Esophagus (tissue), 2 donors: ENCODE measurements at regions not wholly inside any gene's neighbourhood (a gene's known extent, or its start where the extent isn't known, plus 50 kb on each side); places are given as distances from the start of the nearest gene placed in this dataset.
"Not testable (repeated sequence)": the region's sequence is repeated elsewhere in the genome, so short reads cannot be mapped to it uniquely, and the experiment has no call there.

Experiments used
- H3K27ac ChIP-seq, 2 donors: one replicate each; pipeline ENCODE4 v1.5.1; 2013; ENCODE audit warnings: low read depth in 2 of 2, mild to moderate bottlenecking in 2 of 2, inconsistent platforms in 1 of 2, low read length in 1 of 2, moderate library complexity in 1 of 2
- H3K27me3 ChIP-seq, 2 donors: one replicate each; pipeline ENCODE4 v1.6.1; 2013; ENCODE audit warnings: low read length in 2 of 2, control low read depth in 1 of 2, mild to moderate bottlenecking in 1 of 2; ENCODE audit not compliant: insufficient read depth in 2 of 2, control insufficient read depth in 1 of 2
- H3K36me3 ChIP-seq, 2 donors: one replicate each; pipeline ENCODE4 v1.6.1; 2013; ENCODE audit warnings: low read length in 1 of 2; ENCODE audit not compliant: control insufficient read depth in 2 of 2, insufficient read depth in 2 of 2
- H3K4me1 ChIP-seq, 2 donors: one replicate each; pipeline ENCODE4 v1.6.1; 2013; ENCODE audit warnings: low read length in 1 of 2; ENCODE audit not compliant: control insufficient read depth in 2 of 2, insufficient read depth in 2 of 2
- H3K4me3 ChIP-seq, 2 donors: one replicate each; pipeline ENCODE4 v1.5.1; 2013; ENCODE audit warnings: low read length in 2 of 2, mild to moderate bottlenecking in 2 of 2, low read depth in 1 of 2, moderate library complexity in 1 of 2
- H3K9me3 ChIP-seq, 2 donors: one replicate each; pipeline ENCODE4 v1.6.1; 2013; ENCODE audit warnings: mild to moderate bottlenecking in 2 of 2, low read depth in 1 of 2, low read length in 1 of 2, moderate library complexity in 1 of 2; ENCODE audit not compliant: control insufficient read depth in 2 of 2, insufficient read depth in 1 of 2
- WGBS, 2 donors: extraction: QIAGEN DNeasy Blood & Tissue Kit; methylation state at CpG; one replicate each; pipeline ENCODE4 v1.1.7; 2013; 5-methylcytosine and 5-hydroxymethylcytosine counted together
- donor health status: healthy with polysubstance abuse.
- donor health status: Bipolar disorder and iron deficiency.

GRCh38 chr12:92062539-92063493, 82.8 kb downstream of the BTG1 start:
- no peaks in the 10 kb centered on the region for H3K9me3 ChIP-seq
- no peaks in the 10 kb centered on the region for H3K36me3 ChIP-seq
- peaks cover 0 to 2% of the 10 kb centered on the region in 2 donors for H3K4me1 ChIP-seq
- H3K27me3 ChIP-seq = no peaks in the 10 kb centered on the region
- H3K4me3 ChIP-seq = no peak overlapping the region
- no peak overlapping the region for H3K27ac ChIP-seq
- WGBS, 2 donors = 83 to 84% methylated on average over 6 of the region's 6 CpGs

DNA sequence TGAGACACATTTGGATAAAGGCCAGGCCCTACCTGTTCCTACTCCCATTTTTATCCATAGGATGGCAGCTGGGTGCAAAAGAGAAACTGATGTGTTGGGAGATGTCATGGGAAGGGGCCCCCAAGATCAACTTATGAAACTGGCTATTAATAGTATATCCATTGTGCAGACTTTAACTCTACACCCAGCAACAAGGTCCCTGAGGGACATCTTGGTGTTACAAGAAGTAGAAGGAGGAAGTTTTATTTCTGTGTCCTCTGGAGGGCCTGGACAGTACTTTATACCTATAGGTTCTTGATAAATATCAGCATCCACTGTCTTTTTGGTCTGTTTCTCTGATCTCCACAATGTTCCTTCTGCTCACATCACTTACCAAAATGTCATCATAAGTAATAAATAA, 84.6 kb downstream of the BTG1 start:
- Histone ChIP-seq H3K27me3 (no peaks in the 10 kb centered on the region), H3K27ac (no peak overlapping the region), H3K4me3 (no peak overlapping the region), H3K9me3 (no peaks in the 10 kb centered on the region), H3K36me3 (no peaks in the 10 kb centered on the region), H3K4me1 (peaks cover 0 to 2% of the 10 kb centered on the region in 2 donors)

- no peak overlapping the region for H3K27ac ChIP-seq
- no peaks in the 10 kb centered on the region for H3K27me3 ChIP-seq
- H3K9me3 ChIP-seq = no peaks in the 10 kb centered on the region
- H3K36me3 ChIP-seq = no peaks in the 10 kb centered on the region
- H3K4me1 ChIP-seq = peaks cover 0 to 2% of the 10 kb centered on the region in 2 donors
- 82 to 84% methylated on average over 2 of the region's 2 CpGs for WGBS, 2 donors
- H3K4me3 ChIP-seq = no peak overlapping the region
Measured at GRCh38 chr12:92059960-92060359, 85.7 kb downstream of the BTG1 start.

- Histone ChIP-seq H3K9me3 (no peaks in the 10 kb centered on the region), H3K27ac (no peak overlapping the region), H3K27me3 (no peaks in the 10 kb centered on the region), H3K4me1 (peaks cover 0 to 2% of the 10 kb centered on the region in 2 donors), H3K36me3 (no peaks in the 10 kb centered on the region), H3K4me3 (no peak overlapping the region)
- 90 to 98% methylated on average over 1 of the region's 1 CpG for WGBS, 2 donors
Measured at GRCh38 chr12:92058664-92059063, 87.0 kb downstream of the BTG1 start.

DNA sequence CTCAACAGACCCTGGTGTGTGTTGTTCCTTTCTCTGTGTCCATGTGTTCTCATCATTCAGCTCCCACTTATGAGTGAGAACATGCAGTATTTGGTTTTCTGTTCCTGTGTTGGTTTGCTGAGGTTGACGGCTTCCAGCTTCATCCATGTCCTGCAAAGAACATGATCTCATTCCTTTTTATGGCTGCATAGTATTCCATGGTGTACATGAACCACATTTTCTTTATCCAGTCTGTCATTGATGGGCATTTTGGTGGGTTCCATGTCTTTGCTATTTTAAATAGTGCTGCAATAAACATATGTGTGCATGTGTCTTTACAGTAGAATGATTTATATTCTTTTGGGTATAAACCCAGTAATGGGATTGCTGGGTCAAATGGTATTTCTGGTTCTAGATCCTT, 88.9 kb downstream of the BTG1 start:
- not testable (repeated sequence) for H3K27me3 ChIP-seq, H3K9me3 ChIP-seq, H3K4me1 ChIP-seq, H3K36me3 ChIP-seq, H3K27ac ChIP-seq, H3K4me3 ChIP-seq
- 93 to 95% methylated on average over 1 of the region's 1 CpG for WGBS, 2 donors

DNA sequence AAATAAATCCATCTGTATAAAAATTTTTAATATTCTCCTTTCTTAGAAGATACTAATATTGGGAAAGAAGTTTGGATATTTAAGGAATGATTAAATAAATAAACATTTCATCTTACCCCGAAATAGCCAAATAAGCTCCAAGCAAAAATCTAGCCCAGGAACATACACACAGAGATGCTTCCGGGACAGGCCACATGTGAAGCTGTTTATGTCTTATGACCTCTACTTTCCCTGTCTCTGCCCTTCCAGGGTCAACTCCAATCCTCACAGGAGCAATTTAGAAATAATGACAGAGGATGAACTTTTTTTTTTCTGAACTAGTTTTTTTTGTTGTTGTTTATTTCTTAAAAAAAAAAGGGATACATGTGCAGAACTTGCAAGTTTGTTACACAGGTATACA, 89.4 kb downstream of the BTG1 start:
- Histone ChIP-seq H3K4me3 (no peak overlapping the region), H3K27ac (no peak overlapping the region), H3K4me1 (peaks cover 0 to 2% of the 10 kb centered on the region in 2 donors), H3K27me3 (no peaks in the 10 kb centered on the region), H3K36me3 (no peaks in the 10 kb centered on the region), H3K9me3 (no peaks in the 10 kb centered on the region)
- 67 to 88% methylated on average over 2 of the region's 2 CpGs for WGBS, 2 donors

DNA sequence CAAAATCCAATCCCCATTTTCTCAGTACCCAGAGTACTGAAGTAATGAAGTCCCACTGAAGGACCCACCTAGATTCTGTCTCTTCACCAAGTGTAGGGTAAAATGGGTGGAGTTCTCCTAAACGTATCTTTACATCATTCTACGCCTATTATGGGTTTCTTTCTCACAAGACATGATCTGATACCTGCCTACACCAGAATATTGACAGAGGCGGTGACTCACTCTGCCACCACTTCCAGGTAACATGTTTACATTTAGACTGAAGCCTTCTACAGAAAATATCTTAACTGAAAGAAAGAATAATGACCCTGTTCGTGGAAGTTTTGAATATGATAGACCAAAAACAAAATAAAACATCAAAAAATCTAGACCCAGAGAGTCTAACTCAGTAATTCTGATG, 89.8 kb downstream of the BTG1 start:
- Histone ChIP-seq H3K4me3 (no peak overlapping the region), H3K27ac (no peak overlapping the region), H3K27me3 (no peaks in the 10 kb centered on the region), H3K36me3 (no peaks in the 10 kb centered on the region), H3K9me3 (no peaks in the 10 kb centered on the region), H3K4me1 (peaks cover 0 to 2% of the 10 kb centered on the region in 2 donors)
- WGBS, 2 donors = 37 to 38% methylated on average over 4 of the region's 4 CpGs

DNA sequence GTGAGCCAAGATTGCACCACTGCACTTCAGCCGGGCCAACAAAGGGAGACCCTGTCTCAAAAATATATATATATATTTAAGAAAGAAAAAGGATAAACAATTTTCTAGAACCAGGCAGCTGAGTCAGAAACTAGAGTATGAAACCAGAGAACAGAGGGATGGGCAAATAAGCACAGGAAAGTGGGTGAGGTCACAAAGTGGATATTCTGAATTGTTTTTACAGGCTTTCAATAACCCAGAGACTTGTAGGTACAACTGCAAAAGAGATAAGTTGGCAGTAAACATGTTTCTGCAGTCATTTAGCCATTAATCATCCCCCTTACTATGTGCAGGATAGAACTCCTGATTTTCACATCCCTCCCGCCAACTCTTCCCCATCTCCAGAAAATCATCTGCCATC, 94.2 kb downstream of the BTG1 start:
- Histone ChIP-seq H3K27me3 (no peaks in the 10 kb centered on the region), H3K36me3 (no peaks in the 10 kb centered on the region), H3K4me3 (no peak overlapping the region), H3K9me3 (no peaks in the 10 kb centered on the region), H3K27ac (no peak overlapping the region), H3K4me1 (no peaks in the 10 kb centered on the region)
- WGBS, 2 donors = 88 to 100% methylated on average over 2 of the region's 2 CpGs

DNA sequence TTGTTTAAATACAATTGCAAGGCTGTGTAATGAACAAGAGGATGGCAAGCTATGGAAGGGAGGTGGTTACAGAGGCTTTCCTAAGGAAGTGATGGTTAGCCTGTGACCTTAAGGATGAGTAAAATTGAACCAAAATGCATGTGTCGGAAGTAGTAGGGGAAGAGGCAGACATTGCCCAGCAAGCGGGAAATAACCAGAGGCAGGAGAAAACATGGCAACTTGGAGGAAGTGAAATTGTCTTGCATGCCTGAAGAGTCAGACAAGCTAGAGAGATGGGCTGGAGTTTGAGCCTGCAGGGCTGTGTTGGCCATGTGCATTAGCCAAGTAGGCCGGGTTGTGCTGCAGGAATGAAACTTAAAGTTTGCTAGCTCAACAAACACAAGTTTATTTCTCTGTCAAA, 96.2 kb downstream of the BTG1 start:
- no peak overlapping the region for H3K27ac ChIP-seq
- H3K4me1 ChIP-seq = no peaks in the 10 kb centered on the region
- no peaks in the 10 kb centered on the region for H3K36me3 ChIP-seq
- WGBS, 2 donors = 81 to 92% methylated on average over 3 of the region's 3 CpGs
- no peak overlapping the region for H3K4me3 ChIP-seq
- no peaks in the 10 kb centered on the region for H3K27me3 ChIP-seq
- no peaks in the 10 kb centered on the region for H3K9me3 ChIP-seq

- Histone ChIP-seq H3K4me3 (no peak overlapping the region), H3K27me3 (no peaks in the 10 kb centered on the region), H3K36me3 (no peaks in the 10 kb centered on the region), H3K9me3 (no peaks in the 10 kb centered on the region), H3K27ac (no peak overlapping the region), H3K4me1 (no peaks in the 10 kb centered on the region)
- 95 to 97% methylated on average over 2 of the region's 2 CpGs for WGBS, 2 donors
Measured at GRCh38 chr12:92047393-92047826, 98.2 kb downstream of the BTG1 start.
